ENCODE measurements at regions not wholly inside any gene's neighbourhood (a gene's known extent, or its start where the extent isn't known, plus 50 kb on each side); places are given as distances from the start of the nearest gene placed in this dataset.
"Not testable (repeated sequence)": the region's sequence is repeated elsewhere in the genome, so short reads cannot be mapped to it uniquely, and the experiment has no call there.

DNA sequence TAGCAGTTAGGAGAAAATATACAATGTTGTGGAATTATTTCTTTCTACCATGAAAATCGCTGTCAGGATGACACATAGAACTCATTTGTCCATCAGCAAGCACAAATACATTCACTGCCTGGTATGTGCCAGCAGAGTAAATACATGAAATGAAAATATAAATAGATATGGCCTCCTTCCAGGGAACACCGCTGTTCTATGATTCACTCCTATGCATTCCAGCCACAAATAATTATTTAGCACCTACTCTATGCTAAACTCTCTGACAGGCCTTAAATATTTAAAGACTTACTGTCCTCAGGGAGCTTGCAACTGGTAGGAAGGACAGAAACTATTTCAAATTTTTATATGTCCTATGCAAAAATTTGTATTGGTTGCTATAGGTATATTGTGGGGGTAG is 975.0 kb upstream of the NCAM2 start:
- DNase-seq, result no peak

DNA sequence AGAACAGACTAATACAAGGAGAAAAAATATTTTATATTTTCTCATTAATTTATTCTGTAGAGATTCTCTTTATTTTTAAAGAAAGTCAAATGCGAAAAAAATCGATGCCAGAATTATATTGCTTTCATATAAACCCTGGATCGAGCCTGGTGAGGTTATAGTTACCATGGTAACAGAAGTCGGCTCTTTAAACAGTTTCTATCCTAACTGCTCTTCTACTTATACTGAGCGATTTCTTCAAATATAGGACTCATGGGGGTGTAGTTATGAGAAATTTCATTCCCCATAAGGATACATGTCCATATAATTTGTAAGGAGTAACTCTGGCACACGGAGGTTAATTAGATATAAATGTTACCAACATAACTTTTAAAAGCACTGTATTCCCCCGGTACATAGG is 973.5 kb upstream of the NCAM2 start:
- DNase-seq, result no peak

GRCh38 chr21:20026543-20026942 is 971.7 kb upstream of the NCAM2 start:
- DNase-seq, result no peak

DNA sequence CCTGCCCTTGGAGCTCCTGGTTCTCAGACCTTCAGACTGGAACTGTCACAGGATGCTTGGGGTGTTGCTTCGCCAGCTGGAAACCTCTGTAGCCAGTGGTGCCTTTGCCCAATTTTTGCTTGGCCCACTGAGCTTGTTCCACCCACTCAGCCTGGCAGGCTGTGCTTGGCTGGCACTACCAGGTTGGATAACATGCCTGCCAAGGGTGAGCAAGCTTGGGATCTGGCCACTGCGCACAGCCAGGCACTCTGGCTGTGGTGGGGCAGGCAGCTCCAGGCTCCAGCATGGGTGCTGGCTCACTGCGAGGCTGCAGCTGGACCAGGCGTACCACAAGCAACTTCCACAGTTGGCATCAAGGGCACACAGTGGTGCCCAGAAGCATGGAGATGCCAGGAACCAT is 967.8 kb upstream of the NCAM2 start:
- no peak for DNase-seq

DNA sequence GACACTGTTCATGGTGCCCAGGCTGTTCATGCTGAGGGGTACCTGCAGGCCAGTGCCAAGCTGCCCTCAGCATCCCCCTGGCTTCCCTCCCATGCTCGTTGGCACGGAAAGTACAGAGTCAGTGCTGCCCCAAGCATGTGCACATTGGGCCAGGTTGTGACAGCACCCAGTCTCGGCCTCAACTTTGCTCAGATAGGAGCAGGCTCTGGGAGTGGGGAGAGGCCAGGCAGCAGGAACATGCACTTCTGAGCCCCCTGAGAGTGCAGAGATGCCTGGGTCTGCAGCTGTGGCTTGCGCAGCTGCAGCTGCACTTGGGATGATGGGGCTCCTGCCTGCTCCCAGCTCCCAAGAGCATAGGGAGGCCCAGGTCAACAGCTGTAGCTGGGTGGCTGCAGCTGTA is 966.4 kb upstream of the NCAM2 start:
- DNase-seq, result no peak

DNA sequence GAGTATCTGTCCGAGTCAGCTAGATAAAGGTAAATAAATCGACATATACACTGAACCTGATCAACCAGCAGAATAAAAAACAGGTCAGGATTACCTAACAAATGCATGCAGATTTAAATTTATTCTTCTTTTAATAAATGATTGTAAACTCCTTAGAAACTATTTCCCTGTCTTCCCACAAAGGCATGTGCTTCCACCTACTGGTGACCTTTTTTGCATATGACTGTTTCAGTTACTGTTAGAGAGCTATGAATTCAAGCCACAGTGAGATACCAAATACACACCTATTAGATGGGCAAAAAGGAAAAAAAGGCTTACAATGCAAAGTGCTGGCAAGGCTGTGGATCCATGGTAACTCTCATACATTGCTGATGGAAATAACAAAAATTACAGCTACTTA is 957.4 kb upstream of the NCAM2 start:
- DNase-seq, result no peak

GRCh38 chr21:20045197-20045596 is 953.0 kb upstream of the NCAM2 start:
- DNase-seq, result no peak

GRCh38 chr21:20048130-20048837 is 949.9 kb upstream of the NCAM2 start:
- DNase-seq, result not testable (repeated sequence)

GRCh38 chr21:20083336-20083735 is 914.9 kb upstream of the NCAM2 start:
- DNase-seq, result no peak

DNA sequence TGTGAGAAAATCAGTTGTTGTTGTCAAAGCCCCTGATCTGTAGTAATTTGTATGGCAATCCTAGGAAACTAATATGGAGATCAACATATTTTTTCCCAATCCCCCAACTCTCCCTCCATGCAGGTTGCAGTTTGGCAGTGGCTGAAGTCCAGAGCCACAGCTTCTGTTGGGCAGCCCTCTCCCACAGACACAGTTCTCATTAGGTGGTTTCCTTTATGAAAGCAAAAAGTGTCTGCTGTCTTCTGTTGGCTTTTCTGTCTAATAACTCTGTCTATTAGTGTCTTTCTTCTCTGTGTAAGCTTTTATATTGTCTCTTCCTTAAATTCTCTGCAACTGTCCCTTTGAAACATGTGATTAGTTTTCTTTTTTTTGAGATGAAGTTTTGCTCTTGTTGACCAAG is 914.3 kb upstream of the NCAM2 start:
- DNase-seq, result no peak

DNA sequence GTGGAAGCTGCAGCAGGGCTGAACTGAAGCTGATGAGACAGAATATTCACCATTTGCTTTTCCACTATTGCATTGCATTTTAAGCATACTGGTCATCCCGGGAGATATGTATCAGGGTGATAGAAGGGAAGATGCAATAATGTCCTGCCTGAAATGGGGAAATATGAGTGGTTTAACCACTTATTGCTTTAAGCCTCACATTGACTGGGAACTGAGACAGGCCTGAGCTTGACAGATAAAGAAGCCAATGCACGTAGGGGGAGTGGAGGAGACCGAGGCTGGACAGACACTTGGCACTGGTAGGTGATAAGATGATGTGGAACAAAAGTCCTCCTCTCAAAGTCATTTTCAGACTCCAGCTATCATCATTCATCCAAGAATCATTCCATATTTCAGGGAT is 911.7 kb upstream of the NCAM2 start:
- no peak for DNase-seq

- DNase-seq, result no peak
Measured at GRCh38 chr21:20106368-20106767, 891.8 kb upstream of the NCAM2 start.

DNA sequence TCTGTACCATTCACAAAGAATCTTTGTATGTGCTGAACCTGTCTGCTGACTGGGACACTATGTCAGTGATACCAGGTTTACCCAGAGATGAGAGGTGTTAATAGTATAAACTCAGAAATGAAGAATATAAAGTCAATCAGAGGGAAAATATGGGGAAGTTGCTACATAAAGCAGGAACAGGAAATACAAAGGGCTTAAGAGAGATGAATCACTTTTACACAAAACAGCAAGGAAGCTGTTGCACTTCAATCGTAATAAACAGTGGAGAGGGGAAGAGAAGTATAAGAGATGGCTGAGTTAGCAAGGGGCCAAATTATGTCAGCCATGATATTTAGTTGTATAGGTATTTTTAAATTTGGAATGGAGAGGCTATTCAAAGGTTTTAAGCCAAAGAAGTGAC is 890.2 kb upstream of the NCAM2 start:
- no peak for DNase-seq

GRCh38 chr21:20108976-20109540 is 889.2 kb upstream of the NCAM2 start:
- no peak for DNase-seq

DNA sequence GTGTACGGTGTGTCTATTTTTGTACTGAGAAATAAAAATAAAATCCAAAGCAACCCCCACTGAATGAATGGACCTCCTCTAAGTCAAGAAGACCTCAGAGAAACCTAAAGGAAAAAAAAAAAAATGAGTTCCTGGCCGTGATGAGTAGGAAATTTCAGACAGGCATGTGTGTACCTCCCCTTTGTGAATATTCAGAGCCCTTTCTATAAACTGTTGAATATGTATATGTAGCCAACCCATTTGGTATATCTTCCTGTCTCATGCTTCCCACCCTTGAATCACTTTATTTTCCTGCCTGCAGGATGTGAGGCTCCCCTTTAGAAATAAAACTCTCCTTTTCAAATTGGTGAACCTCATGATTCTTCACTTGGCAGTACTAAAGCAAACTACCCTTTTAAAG is 887.8 kb upstream of the NCAM2 start:
- DNase-seq, result no peak

- DNase-seq, result no peak
Measured at GRCh38 chr21:20151741-20152140, 846.5 kb upstream of the NCAM2 start.

- DNase-seq, result no peak
Measured at GRCh38 chr21:20163167-20163566, 835.0 kb upstream of the NCAM2 start.

GRCh38 chr21:20167059-20167458 is 831.1 kb upstream of the NCAM2 start:
- DNase-seq, result no peak

GRCh38 chr21:20169812-20170576 is 828.2 kb upstream of the NCAM2 start:
- DNase-seq, result no peak

DNA sequence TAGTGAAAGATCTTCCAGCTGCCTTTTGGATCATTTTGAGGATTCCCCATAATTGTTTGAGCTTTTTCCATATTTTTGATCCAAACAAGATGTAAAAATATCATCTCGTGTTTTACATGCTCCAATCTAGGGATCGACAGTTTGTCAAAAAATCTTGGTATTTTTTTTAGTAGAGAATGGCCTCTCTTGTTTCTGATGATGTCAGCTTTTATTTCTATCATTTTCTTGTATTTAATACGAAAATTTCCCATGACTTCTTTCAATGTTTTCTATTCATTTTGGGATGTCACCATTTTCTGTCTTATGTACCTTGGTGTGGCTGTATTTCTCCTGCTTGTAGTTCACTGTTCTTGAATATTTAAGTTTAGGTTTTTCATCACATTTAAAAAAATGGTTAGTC is 812.0 kb upstream of the NCAM2 start:
- no peak for DNase-seq

DNA sequence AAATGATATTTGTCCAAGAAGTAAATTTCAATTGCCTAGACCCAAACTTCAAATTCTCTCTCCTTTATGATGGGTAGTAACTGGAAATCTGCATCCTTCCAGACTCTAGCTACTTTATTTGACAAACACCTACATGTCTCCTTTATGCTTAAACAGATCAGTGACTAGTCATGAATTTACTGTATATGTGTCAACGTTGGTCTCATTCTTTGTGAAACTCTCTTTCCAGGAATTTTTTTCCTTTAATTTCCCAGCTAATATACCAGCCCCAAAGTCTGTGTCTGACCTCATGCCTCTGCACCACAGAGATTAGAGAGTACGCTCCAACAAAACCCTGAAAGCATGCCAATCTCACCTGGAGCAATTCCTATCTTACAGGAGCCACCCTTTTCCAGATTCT is 811.2 kb upstream of the NCAM2 start:
- DNase-seq, result no peak

DNA sequence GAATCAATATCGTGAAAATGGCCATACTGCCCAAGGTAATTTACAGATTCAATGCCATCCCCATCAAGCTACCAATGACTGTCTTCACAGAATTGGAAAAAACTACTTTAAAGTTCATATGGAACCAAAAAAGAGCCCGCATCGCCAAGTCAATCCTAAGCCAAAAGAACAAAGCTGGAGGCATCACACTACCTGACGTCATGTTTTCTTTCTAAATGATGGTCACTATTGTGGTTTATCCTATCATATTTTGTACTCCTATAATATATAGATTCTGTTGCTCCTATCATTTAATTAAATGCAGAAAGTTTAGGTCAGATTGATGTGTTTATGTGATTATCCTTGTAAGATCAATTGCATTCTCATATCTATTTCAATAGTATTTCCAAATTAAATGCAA is 796.9 kb upstream of the NCAM2 start:
- not testable (repeated sequence) for DNase-seq

- no peak for DNase-seq
Measured at GRCh38 chr21:20207335-20207734, 790.9 kb upstream of the NCAM2 start.

DNA sequence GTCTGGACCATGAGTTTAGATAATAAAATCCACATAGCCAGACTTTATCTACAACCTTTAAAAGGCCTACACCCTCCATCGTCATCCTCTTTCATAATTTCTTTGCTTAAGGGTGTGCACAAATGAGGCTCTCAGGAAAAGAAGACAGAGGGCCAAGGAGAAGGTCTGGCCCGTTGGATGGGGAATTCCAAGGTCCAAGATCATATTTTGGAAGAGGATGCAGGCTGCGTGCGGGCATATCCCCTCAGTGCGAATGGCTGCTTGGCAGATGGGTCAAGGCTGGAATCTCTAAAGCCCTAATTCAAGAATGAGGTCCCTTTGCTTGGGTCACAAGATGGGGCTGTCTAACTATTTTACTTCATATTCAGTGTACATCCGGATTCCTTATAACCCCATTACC is 782.2 kb upstream of the NCAM2 start:
- DNase-seq, result no peak
